ENCODE measurements at regions not wholly inside any gene's neighbourhood (a gene's known extent, or its start where the extent isn't known, plus 50 kb on each side); places are given as distances from the start of the nearest gene placed in this dataset.

GRCh38 chr6:1551249-1551648, 58.5 kb upstream of the FOXC1 start:
- no peak for DNase-seq (ENCODE audit: low read depth)

GRCh38 chr6:1552296-1552761, 57.4 kb upstream of the FOXC1 start:
- no peak for DNase-seq (ENCODE audit: low read depth)

GRCh38 chr6:1553562-1554083, 56.1 kb upstream of the FOXC1 start:
- DNase-seq (ENCODE audit: low read depth): no peak

- DNase-seq (ENCODE audit: low read depth): no peak
These were observed 55.6 kb upstream of the FOXC1 start for GRCh38 chr6:1554141-1554475.

GRCh38 chr6:1554476-1555310, 55.0 kb upstream of the FOXC1 start:
- peak; percentile 45 for DNase-seq (ENCODE audit: low read depth)

- no peak for DNase-seq (ENCODE audit: low read depth)
These were observed 51.3 kb upstream of the FOXC1 start for GRCh38 chr6:1558388-1558787.
